GM21717 (cell line): ENCODE measurements at regions not wholly inside any gene's neighbourhood (a gene's known extent, or its start where the extent isn't known, plus 50 kb on each side); places are given as distances from the start of the nearest gene placed in this dataset.
"Not testable (repeated sequence)": the region's sequence is repeated elsewhere in the genome, so short reads cannot be mapped to it uniquely, and the experiment has no call there.

Experiments used
- ATAC-seq: cut with Tn5 transposase; IDR thresholded peaks from one replicate; pipeline ENCODE4 v1.9.1; 2021; ENCODE audit warnings: mild to moderate bottlenecking, moderate library complexity; ENCODE audit not compliant: unreplicated experiment

- no peak for ATAC-seq
Measured at GRCh38 chr6:140537834-140538705, 1163.6 kb upstream of the CITED2 start.

- no peak for ATAC-seq
Measured at GRCh38 chr6:140537211-140537610, 1162.8 kb upstream of the CITED2 start.

- no peak for ATAC-seq
Measured at GRCh38 chr6:140535511-140535910, 1161.1 kb upstream of the CITED2 start.

GRCh38 chr6:140533526-140533925 is 1159.1 kb upstream of the CITED2 start:
- ATAC-seq, result no peak

- no peak for ATAC-seq
Measured at GRCh38 chr6:140504776-140505175, 1130.3 kb upstream of the CITED2 start.

GRCh38 chr6:140500849-140501248 is 1126.4 kb upstream of the CITED2 start:
- no peak for ATAC-seq

GRCh38 chr6:140499607-140500006 is 1125.2 kb upstream of the CITED2 start:
- ATAC-seq, result no peak

- ATAC-seq, result no peak
Measured at GRCh38 chr6:140494321-140495108, 1120.1 kb upstream of the CITED2 start.

- not testable (repeated sequence) for ATAC-seq
Measured at GRCh38 chr6:140493470-140493869, 1119.0 kb upstream of the CITED2 start.

GRCh38 chr6:140490081-140490480 is 1115.6 kb upstream of the CITED2 start:
- ATAC-seq, result no peak

- no peak for ATAC-seq
Measured at GRCh38 chr6:140487586-140487985, 1113.1 kb upstream of the CITED2 start.

- ATAC-seq, result no peak
Measured at GRCh38 chr6:140486450-140487361, 1112.3 kb upstream of the CITED2 start.

GRCh38 chr6:140485740-140486449 is 1111.4 kb upstream of the CITED2 start:
- ATAC-seq, result peak; percentile 84

GRCh38 chr6:140480852-140481251 is 1106.4 kb upstream of the CITED2 start:
- no peak for ATAC-seq

GRCh38 chr6:140478631-140479030 is 1104.2 kb upstream of the CITED2 start:
- ATAC-seq, result no peak

- ATAC-seq, result no peak
Measured at GRCh38 chr6:140475086-140475485, 1100.6 kb upstream of the CITED2 start.

- no peak for ATAC-seq
Measured at GRCh38 chr6:140464720-140465119, 1090.3 kb upstream of the CITED2 start.

GRCh38 chr6:140463312-140463710 is 1088.9 kb upstream of the CITED2 start:
- ATAC-seq, result no peak

- ATAC-seq, result no peak
Measured at GRCh38 chr6:140462453-140463311, 1088.2 kb upstream of the CITED2 start.
